GM12878 (cell line): ENCODE measurements at regions not wholly inside any gene's neighbourhood (a gene's known extent, or its start where the extent isn't known, plus 50 kb on each side); places are given as distances from the start of the nearest gene placed in this dataset.
A peak's percentile ranks its signal among the peaks of the same experiment; 100 is the strongest.

Experiments used
- BCL11A ChIP-seq: IDR thresholded peaks from 2 replicates; pipeline ENCODE4 v1.6.1; 2011; ENCODE audit warnings: low read depth, low read length
- ELK1 ChIP-seq: IDR thresholded peaks from 2 replicates; pipeline ENCODE4 v1.6.1; 2012; ENCODE audit warnings: low read depth, low read length, improper control_type of control experiment
- EZH2 ChIP-seq: IDR thresholded peaks from 2 replicates; pipeline ENCODE4 v1.6.1; 2012; ENCODE audit warnings: low read depth, mild to moderate bottlenecking, control low read depth, inconsistent platforms, low read length, borderline replicate concordance; ENCODE audit not compliant: control insufficient read depth
- FOS ChIP-seq: IDR thresholded peaks from 3 replicates; pipeline ENCODE4 v1.6.1; 2011; ENCODE audit warnings: borderline replicate concordance; ENCODE audit not compliant: insufficient read length; ENCODE audit errors: extremely low read depth
- FOXM1 ChIP-seq: IDR thresholded peaks from 2 replicates; pipeline ENCODE4 v1.6.1; 2012; ENCODE audit warnings: low read depth, mild to moderate bottlenecking, inconsistent platforms, low read length, moderate library complexity
- HDAC2 ChIP-seq: fragments of 200-600 bp; sonication (generic); IDR thresholded peaks from 2 replicates; pipeline ENCODE4 v1.6.1; 2017
- IRF5 ChIP-seq: fragments of 450-650 bp; IDR thresholded peaks from 2 replicates; pipeline ENCODE4 v1.6.1; 2017; ENCODE audit warnings: borderline replicate concordance
- JUND ChIP-seq: IDR thresholded peaks from 2 replicates; pipeline ENCODE4 v1.6.1; 2012; ENCODE audit warnings: low read depth, mild to moderate bottlenecking, low read length, improper control_type of control experiment, moderate library complexity
- MEF2B ChIP-seq: fragments of 450-650 bp; IDR thresholded peaks from 2 replicates; pipeline ENCODE4 v1.6.1; 2018; ENCODE audit warnings: mild to moderate bottlenecking, moderate library complexity; ENCODE audit not compliant: partially characterized antibody, poor library complexity, severe bottlenecking
- MXI1 ChIP-seq: fragments of 150-350 bp; IDR thresholded peaks from 2 replicates; pipeline ENCODE4 v1.6.1; 2011; ENCODE audit warnings: low read depth, mild to moderate bottlenecking, inconsistent platforms, low read length, improper control_type of control experiment
- MYB ChIP-seq: fragments of 150-350 bp; IDR thresholded peaks from 2 replicates; pipeline ENCODE4 v1.6.1; 2014; ENCODE audit warnings: mild to moderate bottlenecking, low read depth, low read length, borderline replicate concordance
- NFIC ChIP-seq: IDR thresholded peaks from 2 replicates; pipeline ENCODE4 v1.6.1; 2012; ENCODE audit warnings: low read depth, mild to moderate bottlenecking, inconsistent platforms, low read length, moderate library complexity
- POLR2AphosphoS5 ChIP-seq: IDR thresholded peaks from 2 replicates; pipeline ENCODE4 v1.6.1; 2011; ENCODE audit warnings: mild to moderate bottlenecking, low read length, inconsistent platforms
- RCOR1 ChIP-seq: conservative IDR thresholded peaks from 2 replicates; pipeline ENCODE4 v1.6.1; 2012; ENCODE audit warnings: low read depth, low read length, improper control_type of control experiment
- SKIL ChIP-seq: fragments of 450-650 bp; IDR thresholded peaks from 2 replicates; pipeline ENCODE4 v1.6.1; 2017; ENCODE audit warnings: mild to moderate bottlenecking, low read depth, inconsistent platforms; ENCODE audit not compliant: poor library complexity, severe bottlenecking
- SMAD1 ChIP-seq: fragments of 450-650 bp; IDR thresholded peaks from 2 replicates; pipeline ENCODE4 v1.6.1; 2018; ENCODE audit warnings: mild to moderate bottlenecking, low read depth; ENCODE audit not compliant: partially characterized antibody
- SMC3 ChIP-seq: IDR thresholded peaks from 2 replicates; pipeline ENCODE4 v1.6.1; 2011; ENCODE audit warnings: low read length, improper control_type of control experiment, borderline replicate concordance
- ZBTB4 ChIP-seq: fragments of 450-650 bp; formaldehyde crosslinking; IDR thresholded peaks from 2 replicates; pipeline ENCODE4 v1.4.0; 2022; ENCODE audit warnings: mild to moderate bottlenecking, moderate library complexity
- ZNF687 ChIP-seq: fragments of 450-650 bp; IDR thresholded peaks from 2 replicates; pipeline ENCODE4 v1.6.1; 2017; ENCODE audit warnings: mild to moderate bottlenecking, moderate library complexity

GRCh38 chr13:88472316-88472715 is 801.1 kb downstream of the SLITRK5 start (continued):
- TF ChIP-seq POLR2AphosphoS5 = no peak
- TF ChIP-seq RCOR1 = no peak
- TF ChIP-seq MEF2B = peak; percentile 53
- TF ChIP-seq MYB = no peak
- no peak for TF ChIP-seq ELK1
- TF ChIP-seq BCL11A = no peak
- TF ChIP-seq EZH2 = no peak
- no peak for TF ChIP-seq MXI1
- TF ChIP-seq HDAC2 = no peak
- TF ChIP-seq SKIL = no peak
- TF ChIP-seq ZBTB4 (CRISPR knock-in tag) = no peak
- no peak for TF ChIP-seq IRF5
- peak; percentile 30; the same call in 1 of the 2 replicates for TF ChIP-seq FOXM1
- no peak for TF ChIP-seq SMC3
- TF ChIP-seq FOS = no peak
- TF ChIP-seq JUND = no peak
- no peak for TF ChIP-seq SMAD1
- no peak for TF ChIP-seq ZNF687
- TF ChIP-seq NFIC = peak; percentile 73; the same call in 1 of the 2 replicates
